Esophagus (tissue), 2 donors: ENCODE measurements at regions not wholly inside any gene's neighbourhood (a gene's known extent, or its start where the extent isn't known, plus 50 kb on each side); places are given as distances from the start of the nearest gene placed in this dataset.

Experiments used
- H3K27ac ChIP-seq, 2 donors: one replicate each; pipeline ENCODE4 v1.5.1; 2013; ENCODE audit warnings: low read depth in 2 of 2, mild to moderate bottlenecking in 2 of 2, inconsistent platforms in 1 of 2, low read length in 1 of 2, moderate library complexity in 1 of 2
- H3K27me3 ChIP-seq, 2 donors: one replicate each; pipeline ENCODE4 v1.6.1; 2013; ENCODE audit warnings: low read length in 2 of 2, control low read depth in 1 of 2, mild to moderate bottlenecking in 1 of 2; ENCODE audit not compliant: insufficient read depth in 2 of 2, control insufficient read depth in 1 of 2
- H3K36me3 ChIP-seq, 2 donors: one replicate each; pipeline ENCODE4 v1.6.1; 2013; ENCODE audit warnings: low read length in 1 of 2; ENCODE audit not compliant: control insufficient read depth in 2 of 2, insufficient read depth in 2 of 2
- H3K4me1 ChIP-seq, 2 donors: one replicate each; pipeline ENCODE4 v1.6.1; 2013; ENCODE audit warnings: low read length in 1 of 2; ENCODE audit not compliant: control insufficient read depth in 2 of 2, insufficient read depth in 2 of 2
- H3K4me3 ChIP-seq, 2 donors: one replicate each; pipeline ENCODE4 v1.5.1; 2013; ENCODE audit warnings: low read length in 2 of 2, mild to moderate bottlenecking in 2 of 2, low read depth in 1 of 2, moderate library complexity in 1 of 2
- H3K9me3 ChIP-seq, 2 donors: one replicate each; pipeline ENCODE4 v1.6.1; 2013; ENCODE audit warnings: mild to moderate bottlenecking in 2 of 2, low read depth in 1 of 2, low read length in 1 of 2, moderate library complexity in 1 of 2; ENCODE audit not compliant: control insufficient read depth in 2 of 2, insufficient read depth in 1 of 2
- WGBS, 2 donors: extraction: QIAGEN DNeasy Blood & Tissue Kit; methylation state at CpG; one replicate each; pipeline ENCODE4 v1.1.7; 2013; 5-methylcytosine and 5-hydroxymethylcytosine counted together
- donor health status: healthy with polysubstance abuse.
- donor health status: Bipolar disorder and iron deficiency.

DNA sequence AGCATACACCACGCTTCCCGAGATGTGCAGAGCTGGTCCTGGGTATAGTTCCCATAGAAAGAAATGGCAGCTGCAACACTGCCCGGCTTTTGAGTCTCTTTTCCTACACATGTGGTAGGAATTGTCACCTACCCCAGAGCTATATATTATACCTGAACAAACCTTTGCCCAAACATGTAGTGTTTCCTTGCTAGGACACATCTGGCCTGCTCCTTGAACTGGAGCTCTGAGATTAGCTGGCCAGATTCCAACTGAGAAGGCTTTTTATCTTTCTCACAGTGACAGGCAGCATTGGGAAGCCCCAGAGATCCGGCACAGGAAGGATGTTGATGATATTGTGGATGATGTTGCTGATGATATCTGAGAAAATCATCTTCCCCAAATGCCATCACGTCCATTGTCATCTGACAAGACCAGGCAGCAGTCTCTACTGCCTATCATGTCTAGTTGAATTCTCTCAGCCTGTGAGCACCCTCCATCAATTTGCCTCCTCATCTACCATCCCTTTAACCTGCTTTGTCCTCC is 115.0 kb upstream of the SMYD2 start:
- Histone ChIP-seq H3K4me3 (no peak overlapping the region), H3K27me3 (no peaks in the 10 kb centered on the region), H3K36me3 (no peaks in the 10 kb centered on the region), H3K9me3 (no peaks in the 10 kb centered on the region), H3K27ac (no peak overlapping the region), H3K4me1 (no peaks in the 10 kb centered on the region)
- WGBS, 2 donors = 41 to 45% methylated on average over 5 of the region's 5 CpGs

DNA sequence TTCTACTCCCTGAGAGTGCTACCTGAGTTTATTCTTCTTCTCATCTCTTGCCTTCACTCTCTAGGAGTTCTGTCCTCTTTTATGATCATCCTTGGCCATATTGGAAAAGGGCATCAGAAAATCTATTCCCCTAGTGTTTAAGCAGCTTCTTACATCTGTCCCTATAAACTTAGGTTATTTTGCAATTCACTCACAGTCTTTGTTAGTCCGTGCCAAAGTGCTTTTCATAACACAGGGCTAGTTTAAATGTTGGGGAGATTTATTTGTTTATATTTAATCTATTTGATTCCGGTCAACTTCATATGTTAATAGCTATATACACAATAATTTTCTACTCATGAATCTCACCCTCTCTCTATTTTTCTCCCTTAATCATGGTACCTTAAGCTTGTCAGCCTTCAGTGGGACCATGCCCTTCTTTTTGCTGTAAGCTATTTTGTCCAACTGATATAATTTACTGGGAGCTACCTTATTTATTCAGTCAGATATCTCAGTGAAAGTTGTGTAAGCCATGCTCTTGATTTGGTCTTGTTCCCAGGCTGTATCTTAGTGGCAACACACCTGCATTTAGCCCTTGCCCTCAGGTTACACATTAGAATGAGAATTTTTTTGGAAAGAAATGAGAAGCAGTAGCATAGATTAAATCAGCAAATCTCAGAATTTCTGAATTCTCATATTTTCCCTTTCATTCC is 106.3 kb upstream of the SMYD2 start:
- no peak overlapping the region for H3K27ac ChIP-seq
- no peaks in the 10 kb centered on the region for H3K4me1 ChIP-seq
- H3K36me3 ChIP-seq = no peaks in the 10 kb centered on the region
- WGBS, 2 donors = 22 to 28% methylated on average over 2 of the region's 2 CpGs
- H3K4me3 ChIP-seq = no peak overlapping the region
- no peaks in the 10 kb centered on the region for H3K9me3 ChIP-seq
- H3K27me3 ChIP-seq = no peaks in the 10 kb centered on the region

DNA sequence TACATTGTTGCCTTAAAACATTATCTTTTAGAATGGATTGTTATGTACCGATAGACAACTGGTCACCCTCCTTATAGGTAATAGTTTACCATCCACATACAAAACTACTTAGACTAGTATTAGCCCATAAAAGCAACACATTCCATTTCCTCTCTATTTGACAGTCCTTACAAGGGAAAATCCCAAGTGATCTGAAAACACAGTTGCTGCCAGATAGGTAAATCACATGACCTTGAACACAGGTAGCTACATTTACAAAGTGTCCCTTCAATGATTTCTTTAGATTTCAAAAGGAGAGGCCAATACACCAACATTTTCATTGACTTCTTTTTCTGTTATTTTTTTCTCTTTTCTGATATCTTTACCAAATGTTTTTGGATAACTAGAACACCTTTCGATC is 102.9 kb upstream of the SMYD2 start:
- WGBS, 2 donors = 82 to 96% methylated on average over 2 of the region's 2 CpGs
- Histone ChIP-seq H3K27me3 (no peaks in the 10 kb centered on the region), H3K9me3 (no peaks in the 10 kb centered on the region), H3K27ac (no peak overlapping the region), H3K4me1 (no peaks in the 10 kb centered on the region), H3K36me3 (no peaks in the 10 kb centered on the region), H3K4me3 (no peak overlapping the region)

DNA sequence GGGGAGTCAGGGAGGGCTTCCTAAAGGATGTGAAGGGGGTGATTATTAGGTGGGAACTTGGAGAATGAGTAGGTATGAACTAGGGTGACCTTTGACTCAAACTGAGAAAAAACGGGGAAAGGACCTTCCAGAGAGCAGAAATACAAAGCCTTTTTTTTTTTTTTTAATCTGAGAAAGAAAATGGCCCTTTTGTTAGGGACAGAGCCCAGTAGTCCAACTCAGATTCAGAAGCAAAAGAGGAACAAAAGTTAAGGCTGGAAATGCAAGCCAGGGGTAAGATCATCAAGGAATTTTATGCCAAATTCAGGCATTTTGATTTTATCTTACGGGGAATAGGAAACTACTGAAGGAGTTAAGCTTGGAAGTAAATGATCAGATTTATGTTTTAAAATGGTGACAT is 96.0 kb upstream of the SMYD2 start:
- Histone ChIP-seq H3K36me3 (no peaks in the 10 kb centered on the region), H3K4me1 (peaks cover 0 to 5% of the 10 kb centered on the region in 2 donors), H3K27ac (no peak overlapping the region), H3K27me3 (peaks cover 0 to 19% of the 10 kb centered on the region in 2 donors), H3K9me3 (no peaks in the 10 kb centered on the region), H3K4me3 (no peak overlapping the region)
- WGBS, 2 donors = 67 to 69% methylated on average over 2 of the region's 2 CpGs

DNA sequence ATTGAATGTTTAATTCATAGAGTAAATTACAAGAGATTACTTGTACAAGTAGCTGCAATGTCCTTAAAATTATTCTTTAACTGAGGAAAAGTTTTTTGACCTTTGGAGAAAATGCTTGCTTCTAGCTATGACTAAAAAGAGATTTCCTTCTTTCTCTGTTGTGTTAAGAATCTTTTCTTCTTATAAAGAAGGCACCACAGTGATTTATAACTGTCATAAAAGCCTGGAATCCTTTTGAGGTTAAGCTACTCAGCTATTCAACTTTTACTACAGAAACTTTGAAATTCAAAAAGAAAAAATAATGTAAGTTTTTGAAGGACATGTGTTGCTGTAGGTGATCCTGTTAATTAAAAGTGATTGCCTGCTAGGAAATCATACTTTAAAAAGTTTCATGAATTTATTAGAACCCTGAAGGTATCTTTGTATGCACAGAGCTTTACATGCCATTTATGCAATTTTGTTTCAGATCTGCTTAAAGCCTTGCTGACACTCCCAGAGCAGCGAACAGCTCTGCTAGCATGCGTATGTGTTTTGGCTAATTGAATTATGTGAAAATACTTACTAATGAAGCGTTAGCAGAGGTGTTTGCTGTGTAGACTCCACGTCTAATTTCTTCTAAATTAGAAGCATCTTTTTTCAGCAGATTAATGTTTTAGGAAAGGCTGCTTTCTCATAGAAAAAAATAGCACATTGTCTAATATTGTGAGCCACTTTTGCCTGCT is 94.7 kb upstream of the SMYD2 start:
- Histone ChIP-seq H3K4me1 (peaks cover 0 to 5% of the 10 kb centered on the region in 2 donors), H3K27ac (no peak overlapping the region), H3K36me3 (no peaks in the 10 kb centered on the region), H3K4me3 (no peak overlapping the region), H3K27me3 (peaks cover 0 to 19% of the 10 kb centered on the region in 2 donors), H3K9me3 (no peaks in the 10 kb centered on the region)
- 44 to 47% methylated on average over 4 of the region's 4 CpGs for WGBS, 2 donors

DNA sequence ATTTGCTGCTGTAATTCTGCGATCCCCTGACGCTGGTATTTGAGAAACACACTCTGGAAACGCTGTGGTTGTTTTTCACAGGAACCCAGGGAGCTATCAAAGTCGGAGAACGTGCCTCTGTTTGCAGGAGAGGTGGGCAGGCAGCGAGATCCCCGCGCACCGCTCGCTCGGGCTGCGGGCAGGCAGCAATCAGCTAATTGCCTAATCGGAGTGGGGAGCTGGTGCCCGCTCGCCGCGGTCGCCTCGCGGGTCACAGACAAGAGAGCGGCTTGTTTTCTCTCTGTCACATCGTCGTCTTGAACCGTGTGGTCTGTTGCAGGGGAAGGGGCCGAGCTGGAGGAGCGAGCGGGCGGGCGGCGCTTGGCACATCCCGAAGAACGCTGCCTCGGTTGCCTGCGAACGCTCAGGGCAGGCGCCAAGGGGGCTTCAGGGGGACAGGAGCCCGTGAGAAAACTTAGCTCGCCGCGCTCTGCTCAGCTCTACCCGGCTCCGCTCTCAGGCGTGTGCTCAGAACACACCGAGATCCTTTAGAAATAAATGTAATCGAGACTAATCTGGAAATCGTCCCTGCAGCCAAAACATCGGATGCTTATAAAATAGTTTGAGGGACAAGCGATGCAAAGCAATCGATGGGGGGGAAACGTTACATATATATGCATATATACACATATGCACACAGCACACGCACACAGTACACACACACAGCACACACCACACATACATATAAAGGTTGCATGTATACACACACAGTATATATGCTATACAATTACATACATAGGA is 93.6 kb upstream of the SMYD2 start:
- H3K4me3 ChIP-seq = peak overlapping the region in 1 of 2 donors; percentile 12
- H3K9me3 ChIP-seq = no peaks in the 10 kb centered on the region
- H3K36me3 ChIP-seq = no peaks in the 10 kb centered on the region
- no peak overlapping the region for H3K27ac ChIP-seq
- WGBS, 2 donors = 5% methylated on average over 50 to 51 of the region's 51 CpGs
- H3K27me3 ChIP-seq = peaks cover 0 to 21% of the 10 kb centered on the region in 2 donors
- peaks cover 0 to 5% of the 10 kb centered on the region in 2 donors for H3K4me1 ChIP-seq

DNA sequence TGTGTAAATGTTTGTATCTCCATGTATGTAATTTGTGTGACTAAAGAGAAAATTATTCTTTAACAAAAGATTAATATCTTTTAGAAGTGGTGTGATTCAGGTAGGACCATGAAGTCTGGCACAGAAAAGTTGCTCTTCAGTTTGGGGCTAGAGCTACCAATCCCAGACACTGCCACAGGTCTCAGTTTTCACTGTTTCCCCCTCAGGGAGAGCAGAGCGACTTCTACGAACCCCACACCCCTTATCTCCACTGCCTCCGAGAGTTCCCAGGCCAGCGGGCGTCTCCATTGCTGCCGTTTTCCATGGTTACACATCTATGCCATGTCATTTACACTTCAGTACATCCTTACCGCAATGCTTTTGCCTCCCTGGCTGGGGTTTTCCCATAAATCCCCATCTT is 93.0 kb upstream of the SMYD2 start:
- WGBS, 2 donors = 23 to 25% methylated on average over 7 of the region's 7 CpGs
- Histone ChIP-seq H3K27me3 (peaks cover 0 to 21% of the 10 kb centered on the region in 2 donors), H3K27ac (no peak overlapping the region)

DNA sequence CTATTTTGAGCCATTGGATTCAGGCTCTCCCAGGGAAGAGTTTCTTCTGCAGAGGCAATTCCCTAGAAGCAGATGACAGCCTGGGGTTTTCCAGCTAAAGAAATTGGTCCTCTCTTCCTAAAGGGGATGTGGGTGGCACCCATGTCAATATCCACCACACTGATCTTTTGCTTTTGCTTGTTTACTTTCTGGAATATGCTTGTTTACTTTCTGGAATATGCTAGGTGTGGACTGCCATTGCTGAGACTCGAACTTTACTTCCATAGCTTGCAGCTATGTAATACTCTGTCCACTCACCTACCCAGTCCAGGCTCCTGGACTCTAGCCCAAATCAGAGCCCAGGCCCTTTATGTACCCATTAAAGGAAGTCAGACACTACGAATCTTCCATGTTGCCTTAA is 92.1 kb upstream of the SMYD2 start:
- no peak overlapping the region for H3K4me3 ChIP-seq
- H3K27ac ChIP-seq = no peak overlapping the region
- peaks cover 0 to 5% of the 10 kb centered on the region in 2 donors for H3K4me1 ChIP-seq
- no peaks in the 10 kb centered on the region for H3K36me3 ChIP-seq
- 66 to 70% methylated on average over 2 of the region's 2 CpGs for WGBS, 2 donors
- no peaks in the 10 kb centered on the region for H3K9me3 ChIP-seq
- H3K27me3 ChIP-seq = peaks cover 0 to 21% of the 10 kb centered on the region in 2 donors

More for the DNA sequence above, 93.0 kb upstream of the SMYD2 start:
- no peak overlapping the region for H3K4me3 ChIP-seq
- no peaks in the 10 kb centered on the region for H3K9me3 ChIP-seq
- peaks cover 0 to 5% of the 10 kb centered on the region in 2 donors for H3K4me1 ChIP-seq
- H3K36me3 ChIP-seq = no peaks in the 10 kb centered on the region

DNA sequence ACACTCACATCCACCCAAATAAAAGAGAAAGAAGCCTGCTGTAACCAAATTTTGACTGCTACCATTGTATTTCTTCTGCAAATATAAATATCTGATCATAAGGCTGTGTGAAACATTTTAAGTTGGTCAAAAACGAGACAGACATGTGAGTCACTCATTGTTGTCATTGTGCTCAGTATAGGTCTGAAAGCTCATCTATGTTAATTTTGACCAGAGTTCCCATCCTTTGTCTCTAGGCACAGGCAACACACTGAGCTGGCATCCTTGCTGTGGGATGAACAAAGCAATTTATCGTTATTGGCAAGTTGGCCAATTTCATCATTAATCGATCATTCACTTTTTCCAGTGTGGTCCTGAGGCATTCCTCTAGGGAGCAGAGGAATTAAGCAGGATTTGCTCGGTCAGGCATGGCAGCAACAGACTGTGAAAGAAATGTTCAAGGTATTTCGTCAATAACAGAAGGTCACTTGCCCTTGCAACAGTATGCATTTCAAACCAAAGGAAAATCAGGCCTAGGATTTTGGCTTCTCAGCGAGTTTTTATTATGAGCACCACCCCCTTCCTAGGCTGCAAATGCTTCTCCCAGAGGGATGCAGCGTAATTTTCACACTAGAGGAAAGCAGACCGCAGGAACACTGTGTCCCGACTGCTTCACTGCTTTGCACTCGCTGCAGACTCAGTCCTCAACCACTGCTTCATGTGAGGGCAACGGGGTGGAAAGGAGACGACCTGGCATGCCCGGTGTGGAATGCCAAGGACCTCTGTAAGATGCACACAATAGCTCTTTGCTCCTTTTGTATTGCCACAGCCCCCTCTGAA is 87.9 kb upstream of the SMYD2 start:
- Histone ChIP-seq H3K27ac (no peak overlapping the region), H3K4me1 (no peaks in the 10 kb centered on the region), H3K27me3 (peaks cover 0 to 9% of the 10 kb centered on the region in 2 donors), H3K4me3 (no peak overlapping the region), H3K9me3 (no peaks in the 10 kb centered on the region), H3K36me3 (no peaks in the 10 kb centered on the region)
- 66% methylated on average over 13 of the region's 13 CpGs for WGBS, 2 donors
